ENCODE measurements at regions not wholly inside any gene's neighbourhood (a gene's known extent, or its start where the extent isn't known, plus 50 kb on each side); places are given as distances from the start of the nearest gene placed in this dataset.
"Not testable (repeated sequence)": the region's sequence is repeated elsewhere in the genome, so short reads cannot be mapped to it uniquely, and the experiment has no call there.

- DNase-seq: no peak
- Mint-ChIP-seq H3K4me1 (peaks cover 2% of the 10 kb centered on the region), H3K27me3 (peaks cover 23% of the 10 kb centered on the region), H3K36me3 (no peaks in the 10 kb centered on the region), H3K9me3 (no peaks in the 10 kb centered on the region), H3K27ac (no peak overlapping the region), H3K4me3 (no peak overlapping the region)
- CTCF ChIA-PET: no interaction called here
These were observed 74.1 kb upstream of the GOLGA8B start for GRCh38 chr15:34657469-34658127.

- Mint-ChIP-seq H3K4me3 (no peak overlapping the region), H3K4me1 (peaks cover 5% of the 10 kb centered on the region), H3K27ac (no peak overlapping the region), H3K36me3 (no peaks in the 10 kb centered on the region), H3K27me3 (peaks cover 23% of the 10 kb centered on the region), H3K9me3 (no peaks in the 10 kb centered on the region)
- CTCF ChIA-PET: no interaction called here
- no peak for DNase-seq
These were observed 72.8 kb upstream of the GOLGA8B start for GRCh38 chr15:34656005-34656796.

GRCh38 chr15:34655326-34655725 is 71.9 kb upstream of the GOLGA8B start:
- DNase-seq: no peak
- Mint-ChIP-seq H3K36me3 (no peaks in the 10 kb centered on the region), H3K9me3 (no peaks in the 10 kb centered on the region), H3K4me3 (no peak overlapping the region), H3K27ac (no peak overlapping the region), H3K4me1 (peaks cover 5% of the 10 kb centered on the region), H3K27me3 (peaks cover 23% of the 10 kb centered on the region)
- CTCF ChIA-PET: no interaction called here

GRCh38 chr15:34654625-34655024 is 71.2 kb upstream of the GOLGA8B start:
- CTCF ChIA-PET: no interaction called here

GRCh38 chr15:34653992-34654391 is 70.5 kb upstream of the GOLGA8B start:
- CTCF ChIA-PET: no interaction called here
- H3K4me1 Mint-ChIP-seq: peaks cover 5% of the 10 kb centered on the region

More at GRCh38 chr15:34654625-34655024, 71.2 kb upstream of the GOLGA8B start:
- H3K4me1 Mint-ChIP-seq: peaks cover 5% of the 10 kb centered on the region
- no peaks in the 10 kb centered on the region for H3K9me3 Mint-ChIP-seq
- no peak overlapping the region for H3K27ac Mint-ChIP-seq
- no peaks in the 10 kb centered on the region for H3K36me3 Mint-ChIP-seq
- H3K4me3 Mint-ChIP-seq: no peak overlapping the region
- H3K27me3 Mint-ChIP-seq: peaks cover 17% of the 10 kb centered on the region
- DNase-seq: no peak

GRCh38 chr15:34653326-34653725 is 69.9 kb upstream of the GOLGA8B start:
- CTCF ChIA-PET, H3K27ac Mint-ChIP-seq, H3K9me3 Mint-ChIP-seq, H3K36me3 Mint-ChIP-seq, H3K4me3 Mint-ChIP-seq, H3K4me1 Mint-ChIP-seq, DNase-seq: not testable (repeated sequence)
- peaks cover 11% of the 10 kb centered on the region for H3K27me3 Mint-ChIP-seq

More at GRCh38 chr15:34653992-34654391, 70.5 kb upstream of the GOLGA8B start:
- Mint-ChIP-seq H3K4me3 (no peak overlapping the region), H3K27me3 (peaks cover 11% of the 10 kb centered on the region), H3K9me3 (no peaks in the 10 kb centered on the region), H3K27ac (no peak overlapping the region), H3K36me3 (no peaks in the 10 kb centered on the region)
- no peak for DNase-seq

- DNase-seq: no peak
- no peak overlapping the region for H3K4me3 Mint-ChIP-seq
- H3K36me3 Mint-ChIP-seq: no peaks in the 10 kb centered on the region
These were observed 69.2 kb upstream of the GOLGA8B start for GRCh38 chr15:34652726-34653033.

GRCh38 chr15:34651997-34652725 is 68.7 kb upstream of the GOLGA8B start:
- Mint-ChIP-seq H3K27ac (no peak overlapping the region), H3K9me3 (no peaks in the 10 kb centered on the region), H3K4me1 (peaks cover 5% of the 10 kb centered on the region), H3K36me3 (no peaks in the 10 kb centered on the region), H3K4me3 (no peak overlapping the region), H3K27me3 (peaks cover 5% of the 10 kb centered on the region)
- CTCF ChIA-PET: no interaction called here
- DNase-seq: no peak

More at GRCh38 chr15:34652726-34653033, 69.2 kb upstream of the GOLGA8B start:
- CTCF ChIA-PET: no interaction called here
- Mint-ChIP-seq H3K4me1 (peaks cover 5% of the 10 kb centered on the region), H3K27ac (no peak overlapping the region), H3K27me3 (peaks cover 10% of the 10 kb centered on the region), H3K9me3 (no peaks in the 10 kb centered on the region)

GRCh38 chr15:34650177-34650576 is 66.7 kb upstream of the GOLGA8B start:
- no peak overlapping the region for H3K4me3 Mint-ChIP-seq
- H3K27me3 Mint-ChIP-seq: peaks cover 8% of the 10 kb centered on the region
- CTCF ChIA-PET: no interaction called here
- H3K9me3 Mint-ChIP-seq: no peaks in the 10 kb centered on the region
- no peak overlapping the region for H3K27ac Mint-ChIP-seq
- DNase-seq: no peak
- H3K36me3 Mint-ChIP-seq: no peaks in the 10 kb centered on the region
- peaks cover 5% of the 10 kb centered on the region for H3K4me1 Mint-ChIP-seq

- H3K4me3 Mint-ChIP-seq: no peak overlapping the region
These were observed 64.8 kb upstream of the GOLGA8B start for GRCh38 chr15:34648294-34648631.

GRCh38 chr15:34647569-34648293 is 64.3 kb upstream of the GOLGA8B start:
- peaks cover 6% of the 10 kb centered on the region for H3K4me1 Mint-ChIP-seq
- H3K36me3 Mint-ChIP-seq: no peaks in the 10 kb centered on the region
- CTCF ChIA-PET: interaction anchor here (0.6 kb wide), 1 partner anchor 37 kb away, joined by 3 read pairs; no protein-coding TSS in a partner anchor
- DNase-seq: no peak
- H3K4me3 Mint-ChIP-seq: no peak overlapping the region
- H3K27ac Mint-ChIP-seq: no peak overlapping the region
- H3K9me3 Mint-ChIP-seq: no peaks in the 10 kb centered on the region
- peaks cover 13% of the 10 kb centered on the region for H3K27me3 Mint-ChIP-seq

More at GRCh38 chr15:34648294-34648631, 64.8 kb upstream of the GOLGA8B start:
- H3K36me3 Mint-ChIP-seq: no peaks in the 10 kb centered on the region
- no peak overlapping the region for H3K27ac Mint-ChIP-seq
- H3K9me3 Mint-ChIP-seq: no peaks in the 10 kb centered on the region
- H3K27me3 Mint-ChIP-seq: peaks cover 13% of the 10 kb centered on the region
- no peak for DNase-seq
- CTCF ChIA-PET: interaction anchor here (0.6 kb wide), 1 partner anchor 38 kb away, joined by 3 read pairs; no protein-coding TSS in a partner anchor
- H3K4me1 Mint-ChIP-seq: peaks cover 7% of the 10 kb centered on the region

- Mint-ChIP-seq H3K4me3 (no peak overlapping the region), H3K27me3 (peaks cover 16% of the 10 kb centered on the region), H3K4me1 (peaks cover 2% of the 10 kb centered on the region), H3K27ac (no peak overlapping the region), H3K9me3 (no peaks in the 10 kb centered on the region), H3K36me3 (no peaks in the 10 kb centered on the region)
- no peak for DNase-seq
- CTCF ChIA-PET: no interaction called here
These were observed 63.5 kb upstream of the GOLGA8B start for GRCh38 chr15:34646918-34647317.

- no peak overlapping the region for H3K27ac Mint-ChIP-seq
- no peaks in the 10 kb centered on the region for H3K9me3 Mint-ChIP-seq
- no peak overlapping the region for H3K4me3 Mint-ChIP-seq
- DNase-seq: no peak
- H3K4me1 Mint-ChIP-seq: peaks cover 2% of the 10 kb centered on the region
- H3K27me3 Mint-ChIP-seq: peaks cover 16% of the 10 kb centered on the region
- CTCF ChIA-PET: no interaction called here
- no peaks in the 10 kb centered on the region for H3K36me3 Mint-ChIP-seq
These were observed 61.4 kb upstream of the GOLGA8B start for GRCh38 chr15:34644851-34645250.

GRCh38 chr15:34644061-34644460 is 60.6 kb upstream of the GOLGA8B start:
- Mint-ChIP-seq H3K27me3 (peaks cover 16% of the 10 kb centered on the region), H3K4me3 (no peak overlapping the region), H3K4me1 (peaks cover 2% of the 10 kb centered on the region), H3K9me3 (no peaks in the 10 kb centered on the region), H3K27ac (no peak overlapping the region), H3K36me3 (no peaks in the 10 kb centered on the region)
- CTCF ChIA-PET: no interaction called here
- DNase-seq: no peak

All from activated naive CD4-positive, alpha-beta T cell treated with anti-CD3 and anti-CD28 coated beads, Interleukin-2, amount 10 ng/mL, durations not matched to agents 7 days and 5 days (primary cell).